HG02852 (cell line): ENCODE measurements at regions not wholly inside any gene's neighbourhood (a gene's known extent, or its start where the extent isn't known, plus 50 kb on each side); places are given as distances from the start of the nearest gene placed in this dataset.

Source experiments
- ATAC-seq: cut with Tn5 transposase; IDR thresholded peaks from one replicate; pipeline ENCODE4 v1.9.1; 2021; ENCODE audit warnings: mild to moderate bottlenecking, moderate library complexity; ENCODE audit not compliant: unreplicated experiment

- no peak for ATAC-seq
These were observed 682.5 kb upstream of the CCDC179 start for GRCh38 chr11:23542816-23543215.

GRCh38 chr11:23543651-23544222 is 683.5 kb upstream of the CCDC179 start:
- ATAC-seq: no peak

- ATAC-seq: no peak
These were observed 691.4 kb upstream of the CCDC179 start for GRCh38 chr11:23551706-23552105.

- ATAC-seq: no peak
These were observed 693.7 kb upstream of the CCDC179 start for GRCh38 chr11:23554002-23554401.

GRCh38 chr11:23555085-23555484 is 694.8 kb upstream of the CCDC179 start:
- ATAC-seq: no peak

- ATAC-seq: no peak
These were observed 696.0 kb upstream of the CCDC179 start for GRCh38 chr11:23556163-23556750.

GRCh38 chr11:23563591-23563990 is 703.3 kb upstream of the CCDC179 start:
- no peak for ATAC-seq

GRCh38 chr11:23564370-23564769 is 704.1 kb upstream of the CCDC179 start:
- ATAC-seq: no peak

- no peak for ATAC-seq
These were observed 708.9 kb upstream of the CCDC179 start for GRCh38 chr11:23569134-23569533.

- no peak for ATAC-seq
These were observed 709.3 kb upstream of the CCDC179 start for GRCh38 chr11:23569547-23569946.

- ATAC-seq: no peak
These were observed 710.6 kb upstream of the CCDC179 start for GRCh38 chr11:23570828-23571227.

- ATAC-seq: no peak
These were observed 713.2 kb upstream of the CCDC179 start for GRCh38 chr11:23573429-23573828.

GRCh38 chr11:23574149-23574548 is 713.9 kb upstream of the CCDC179 start:
- no peak for ATAC-seq

GRCh38 chr11:23577296-23577695 is 717.0 kb upstream of the CCDC179 start:
- no peak for ATAC-seq

GRCh38 chr11:23585416-23586104 is 725.3 kb upstream of the CCDC179 start:
- no peak for ATAC-seq

GRCh38 chr11:23586173-23586572 is 725.9 kb upstream of the CCDC179 start:
- no peak for ATAC-seq

GRCh38 chr11:23590596-23591308 is 730.5 kb upstream of the CCDC179 start:
- ATAC-seq: no peak

- ATAC-seq: no peak
These were observed 734.5 kb upstream of the CCDC179 start for GRCh38 chr11:23594755-23595154.

GRCh38 chr11:23604966-23605365 is 744.7 kb upstream of the CCDC179 start:
- no peak for ATAC-seq

- no peak for ATAC-seq
These were observed 745.9 kb upstream of the CCDC179 start for GRCh38 chr11:23606191-23606590.

GRCh38 chr11:23611726-23612125 is 751.5 kb upstream of the CCDC179 start:
- no peak for ATAC-seq

- no peak for ATAC-seq
These were observed 760.3 kb upstream of the CCDC179 start for GRCh38 chr11:23620617-23621016.
